ENCODE measurements at regions not wholly inside any gene's neighbourhood (a gene's known extent, or its start where the extent isn't known, plus 50 kb on each side); places are given as distances from the start of the nearest gene placed in this dataset.

GRCh38 chr6:139452148-139452876 is 77.9 kb upstream of the CITED2 start:
- TF ChIP-seq, protein P1, sequence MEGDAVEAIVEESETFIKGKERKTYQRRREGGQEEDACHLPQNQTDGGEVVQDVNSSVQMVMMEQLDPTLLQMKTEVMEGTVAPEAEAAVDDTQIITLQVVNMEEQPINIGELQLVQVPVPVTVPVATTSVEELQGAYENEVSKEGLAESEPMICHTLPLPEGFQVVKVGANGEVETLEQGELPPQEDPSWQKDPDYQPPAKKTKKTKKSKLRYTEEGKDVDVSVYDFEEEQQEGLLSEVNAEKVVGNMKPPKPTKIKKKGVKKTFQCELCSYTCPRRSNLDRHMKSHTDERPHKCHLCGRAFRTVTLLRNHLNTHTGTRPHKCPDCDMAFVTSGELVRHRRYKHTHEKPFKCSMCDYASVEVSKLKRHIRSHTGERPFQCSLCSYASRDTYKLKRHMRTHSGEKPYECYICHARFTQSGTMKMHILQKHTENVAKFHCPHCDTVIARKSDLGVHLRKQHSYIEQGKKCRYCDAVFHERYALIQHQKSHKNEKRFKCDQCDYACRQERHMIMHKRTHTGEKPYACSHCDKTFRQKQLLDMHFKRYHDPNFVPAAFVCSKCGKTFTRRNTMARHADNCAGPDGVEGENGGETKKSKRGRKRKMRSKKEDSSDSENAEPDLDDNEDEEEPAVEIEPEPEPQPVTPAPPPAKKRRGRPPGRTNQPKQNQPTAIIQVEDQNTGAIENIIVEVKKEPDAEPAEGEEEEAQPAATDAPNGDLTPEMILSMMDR (IDR thresholded peaks at IDR 0.05) = no peak
- TF ChIP-seq ZFX (IDR thresholded peaks at IDR 0.05; ENCODE audit: borderline replicate concordance) = no peak
